ENCODE measurements at regions not wholly inside any gene's neighbourhood (a gene's known extent, or its start where the extent isn't known, plus 50 kb on each side); places are given as distances from the start of the nearest gene placed in this dataset.
A peak's percentile ranks its signal among the peaks of the same experiment; 100 is the strongest.

- Mint-ChIP-seq H3K9me3 (peaks cover 7% of the 10 kb centered on the region; the same call in 1 of the 2 replicates), H3K27ac (no peak overlapping the region), H3K4me1 (peaks cover 19% of the 10 kb centered on the region), H3K27me3 (ENCODE audit: low read depth) (peaks cover 3% of the 10 kb centered on the region), H3K36me3 (no peaks in the 10 kb centered on the region), H3K4me3 (no peak overlapping the region)
- DNase-seq (ENCODE audit: low spot score) (no peak), ATAC-seq (peak; percentile 40; the same call in 1 of the 2 replicates)
- CTCF ChIA-PET = no interaction called here
- POLR2A ChIA-PET = no interaction called here
- TF ChIP-seq GRHL2 (CRISPR knock-in tag; IDR thresholded peaks at IDR 0.05; ENCODE audit: insufficient replicate concordance, severe bottlenecking) (no peak), FOXJ3 (CRISPR knock-in tag; IDR thresholded peaks at IDR 0.05; ENCODE audit: borderline replicate concordance) (no peak), CREB1 (CRISPR knock-in tag; IDR thresholded peaks at IDR 0.05) (no peak), NR1H2 (CRISPR knock-in tag; IDR thresholded peaks at IDR 0.05) (no peak), ZNF219 (CRISPR knock-in tag; IDR thresholded peaks at IDR 0.05; ENCODE audit: borderline replicate concordance) (no peak), JUN (CRISPR knock-in tag; IDR thresholded peaks at IDR 0.05) (no peak), SMAD4 (CRISPR knock-in tag; IDR thresholded peaks at IDR 0.05) (no peak), ZBTB43 (CRISPR knock-in tag; IDR thresholded peaks at IDR 0.05) (no peak), NFE2L1 (CRISPR knock-in tag; IDR thresholded peaks at IDR 0.05) (no peak), GTF2I (CRISPR knock-in tag; conservative IDR thresholded peaks at IDR 0.05) (no peak)
- TF ChIP-seq, protein P1, sequence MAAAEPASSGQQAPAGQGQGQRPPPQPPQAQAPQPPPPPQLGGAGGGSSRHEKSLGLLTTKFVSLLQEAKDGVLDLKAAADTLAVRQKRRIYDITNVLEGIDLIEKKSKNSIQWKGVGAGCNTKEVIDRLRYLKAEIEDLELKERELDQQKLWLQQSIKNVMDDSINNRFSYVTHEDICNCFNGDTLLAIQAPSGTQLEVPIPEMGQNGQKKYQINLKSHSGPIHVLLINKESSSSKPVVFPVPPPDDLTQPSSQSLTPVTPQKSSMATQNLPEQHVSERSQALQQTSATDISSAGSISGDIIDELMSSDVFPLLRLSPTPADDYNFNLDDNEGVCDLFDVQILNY (CRISPR knock-in tag; IDR thresholded peaks at IDR 0.05) = no peak
- TF ChIP-seq, protein P2, sequence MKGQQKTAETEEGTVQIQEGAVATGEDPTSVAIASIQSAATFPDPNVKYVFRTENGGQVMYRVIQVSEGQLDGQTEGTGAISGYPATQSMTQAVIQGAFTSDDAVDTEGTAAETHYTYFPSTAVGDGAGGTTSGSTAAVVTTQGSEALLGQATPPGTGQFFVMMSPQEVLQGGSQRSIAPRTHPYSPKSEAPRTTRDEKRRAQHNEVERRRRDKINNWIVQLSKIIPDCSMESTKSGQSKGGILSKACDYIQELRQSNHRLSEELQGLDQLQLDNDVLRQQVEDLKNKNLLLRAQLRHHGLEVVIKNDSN (CRISPR knock-in tag; IDR thresholded peaks at IDR 0.05) = no peak
These were observed 188.8 kb downstream of the BLID start for GRCh38 chr11:121927097-121927785.

GRCh38 chr11:121924191-121924590 is 191.8 kb downstream of the BLID start:
- ChIA-PET POLR2A (no interaction called here), CTCF (no interaction called here)
- Mint-ChIP-seq H3K4me1 (peaks cover 12% of the 10 kb centered on the region; the same call in 1 of the 2 replicates), H3K36me3 (no peaks in the 10 kb centered on the region), H3K27ac (no peak overlapping the region), H3K27me3 (ENCODE audit: low read depth) (peaks cover 3% of the 10 kb centered on the region), H3K9me3 (peaks cover 7% of the 10 kb centered on the region; the same call in 1 of the 2 replicates), H3K4me3 (no peak overlapping the region)
- ATAC-seq = no peak
- DNase-seq (ENCODE audit: low spot score) = no peak
- TF ChIP-seq TEAD4 (CRISPR knock-in tag; IDR thresholded peaks at IDR 0.05) = no peak
- TF ChIP-seq RORB (CRISPR knock-in tag; IDR thresholded peaks at IDR 0.05) = no peak
- TF ChIP-seq NR1H2 (CRISPR knock-in tag; IDR thresholded peaks at IDR 0.05) = no peak
- no peak for TF ChIP-seq ZMAT4 (CRISPR knock-in tag; IDR thresholded peaks at IDR 0.05)
- TF ChIP-seq ZNF121 (CRISPR knock-in tag; IDR thresholded peaks at IDR 0.05) = no peak
- no peak for TF ChIP-seq SP1 (CRISPR knock-in tag; conservative IDR thresholded peaks at IDR 0.05)

DNA sequence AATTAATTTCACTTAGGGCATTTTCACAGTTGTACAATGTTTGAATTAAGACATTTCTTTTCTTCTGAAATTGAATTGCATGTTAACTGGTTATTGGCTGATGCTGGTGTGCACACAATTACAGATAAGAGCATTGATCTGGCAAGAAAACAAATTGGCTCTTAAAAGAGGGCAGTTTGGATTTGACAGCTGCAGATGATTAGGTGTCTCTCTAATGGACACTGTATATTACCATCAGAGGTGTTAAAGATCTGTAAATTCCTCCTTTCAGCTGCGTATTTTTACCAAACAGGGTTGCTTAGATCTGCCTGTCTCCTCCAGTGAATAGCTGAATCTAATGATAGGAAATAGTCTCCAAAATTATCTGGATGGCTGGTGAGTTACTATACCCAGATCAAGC is 198.5 kb downstream of the BLID start:
- no peak overlapping the region for H3K27ac Mint-ChIP-seq
- CTCF ChIA-PET = no interaction called here
- no peaks in the 10 kb centered on the region for H3K9me3 Mint-ChIP-seq
- no peaks in the 10 kb centered on the region for H3K4me1 Mint-ChIP-seq
- H3K4me3 Mint-ChIP-seq = no peak overlapping the region
- no peaks in the 10 kb centered on the region for H3K27me3 Mint-ChIP-seq (ENCODE audit: low read depth)
- no peak for DNase-seq (ENCODE audit: low spot score)
- TF ChIP-seq CREM (CRISPR knock-in tag; IDR thresholded peaks at IDR 0.05) = no peak
- POLR2A ChIA-PET = no interaction called here
- no peaks in the 10 kb centered on the region for H3K36me3 Mint-ChIP-seq
- ATAC-seq = no peak
